Umbilical cord (tissue), 1 donor: ENCODE measurements at regions not wholly inside any gene's neighbourhood (a gene's known extent, or its start where the extent isn't known, plus 50 kb on each side); places are given as distances from the start of the nearest gene placed in this dataset.
"Not testable (repeated sequence)": the region's sequence is repeated elsewhere in the genome, so short reads cannot be mapped to it uniquely, and the experiment has no call there.

ENCODE experiments used
- DNase-seq: peaks from one replicate; pipeline ENCODE4 v3.0.0-alpha.2; 2015; ENCODE audit warnings: low spot score

DNA sequence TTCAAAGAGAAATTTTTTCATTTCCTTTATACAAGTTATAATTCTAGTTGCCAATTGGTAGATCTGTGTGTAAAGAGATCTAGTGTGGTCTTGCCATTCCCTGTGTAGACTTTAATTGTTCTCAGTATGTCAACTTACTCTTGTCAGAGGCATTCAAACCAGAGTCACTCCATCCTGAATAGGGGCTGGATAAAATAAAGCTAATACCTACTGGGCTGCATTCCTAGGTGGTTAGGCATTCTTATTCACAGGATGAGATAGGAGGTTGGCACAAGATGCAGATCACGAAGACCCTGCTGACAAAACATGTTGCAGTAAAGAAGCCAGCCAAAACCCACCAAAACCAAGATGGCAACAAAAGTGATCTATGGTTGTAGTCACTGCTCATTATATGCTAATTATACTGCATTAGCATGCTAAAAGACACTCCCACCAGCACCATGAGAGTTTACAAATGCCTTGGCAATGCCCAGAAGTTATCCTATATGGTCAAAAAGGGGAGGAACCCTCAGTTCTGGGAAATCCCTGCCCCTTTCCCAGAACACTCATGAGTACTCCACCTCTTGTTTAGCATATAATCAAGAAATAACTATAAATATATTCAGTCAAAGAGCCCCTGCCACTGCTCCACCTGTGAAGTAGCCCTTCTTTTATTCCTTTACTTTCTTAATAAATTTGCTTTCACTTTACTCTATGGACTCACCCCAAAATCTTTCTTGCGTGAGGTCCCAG lies 74.0 kb upstream of the ADAMTS5 start:
- no peak for DNase-seq

DNA sequence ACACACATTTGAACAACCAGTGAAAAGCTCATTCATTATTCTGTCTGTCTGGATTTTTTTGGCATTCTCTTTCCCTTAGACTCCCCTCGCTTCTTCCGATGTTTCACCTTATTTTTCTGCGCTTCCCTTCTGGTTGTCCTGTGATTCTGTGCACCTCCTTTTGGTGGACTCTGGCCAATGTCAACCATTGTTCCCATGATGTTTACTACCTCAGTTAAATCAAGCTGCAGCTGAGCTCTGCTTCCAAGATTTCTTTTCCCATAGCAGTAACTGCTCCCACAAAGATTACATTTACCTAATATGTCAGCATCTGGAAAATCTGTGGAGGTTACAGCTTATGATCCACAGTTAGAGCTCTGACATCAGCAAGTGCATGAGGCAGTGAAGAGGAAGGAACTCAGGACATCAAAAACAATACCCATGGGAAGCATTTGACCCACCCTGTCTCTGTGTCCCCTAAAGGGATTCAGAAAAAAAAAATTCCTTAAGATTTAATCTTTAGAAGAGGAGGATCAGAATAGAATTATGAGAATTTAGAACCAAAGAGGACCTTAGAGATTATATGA lies 69.9 kb upstream of the ADAMTS5 start:
- no peak for DNase-seq

- DNase-seq: no peak
These were observed 68.9 kb upstream of the ADAMTS5 start for GRCh38 chr21:27035791-27036190.

- no peak for DNase-seq
These were observed 67.9 kb upstream of the ADAMTS5 start for GRCh38 chr21:27034796-27035195.

DNA sequence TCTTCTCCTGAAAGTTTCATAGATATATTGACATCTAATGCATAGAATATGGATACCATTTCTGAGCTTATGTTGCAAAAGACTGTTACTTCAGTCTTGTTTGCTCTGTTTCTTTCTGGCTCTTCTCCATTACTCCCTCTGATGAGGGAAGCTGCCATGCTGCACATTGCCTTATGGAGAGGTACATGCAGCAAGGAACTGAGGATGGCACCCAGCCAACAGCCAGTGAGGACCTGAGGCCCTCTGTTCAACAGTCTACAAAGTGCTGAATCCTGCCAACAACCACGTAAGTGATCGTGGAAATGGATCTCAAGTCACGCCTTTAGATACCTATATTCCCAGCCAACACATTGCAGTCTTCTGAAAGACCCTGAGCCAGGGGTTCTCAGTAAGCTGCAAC lies 66.6 kb upstream of the ADAMTS5 start:
- no peak for DNase-seq

GRCh38 chr21:27026501-27026900 lies 59.6 kb upstream of the ADAMTS5 start:
- no peak for DNase-seq

GRCh38 chr21:27025708-27026107 lies 58.8 kb upstream of the ADAMTS5 start:
- DNase-seq: not testable (repeated sequence)

GRCh38 chr21:27024971-27025370 lies 58.1 kb upstream of the ADAMTS5 start:
- peak; percentile 21 for DNase-seq

DNA sequence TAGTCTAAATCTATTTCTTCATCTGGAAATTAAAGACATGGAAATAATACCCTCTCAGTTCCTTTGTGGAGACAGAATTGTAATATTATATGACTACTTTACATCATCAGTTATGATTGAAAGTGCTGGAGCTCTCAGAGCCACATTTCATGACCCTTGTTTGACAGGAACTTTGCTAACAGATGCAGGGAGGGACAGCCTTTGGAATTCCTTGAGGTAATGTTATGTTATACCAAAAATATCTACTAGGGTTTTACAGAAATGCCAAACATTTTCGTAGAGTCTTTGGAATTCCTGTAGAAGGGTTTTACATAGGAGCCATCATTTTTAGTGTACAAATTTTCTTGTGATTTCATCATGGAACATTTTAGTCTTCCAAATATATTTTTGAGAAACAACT lies 57.4 kb upstream of the ADAMTS5 start:
- DNase-seq: peak; percentile 63

DNA sequence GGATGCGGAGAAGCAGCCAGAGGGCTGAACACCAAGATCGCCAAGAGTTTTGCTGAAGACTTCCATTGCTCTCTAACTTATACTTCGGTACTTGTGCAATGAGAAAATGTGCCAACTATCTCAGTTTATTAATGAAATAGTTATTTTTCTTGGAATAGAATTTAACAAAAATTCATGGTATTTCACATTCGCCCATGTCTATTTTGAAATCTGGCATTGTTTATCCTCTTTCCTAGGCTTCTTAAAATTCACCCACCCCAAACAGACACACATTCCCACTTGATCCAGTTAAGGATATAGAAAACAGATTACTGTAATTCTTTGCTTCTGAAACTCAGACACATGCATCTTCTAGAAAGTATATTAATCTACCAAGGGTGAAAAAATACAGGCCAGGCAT lies 56.3 kb upstream of the ADAMTS5 start:
- peak; percentile 21 for DNase-seq

GRCh38 chr21:27021801-27022200 lies 54.9 kb upstream of the ADAMTS5 start:
- no peak for DNase-seq

DNA sequence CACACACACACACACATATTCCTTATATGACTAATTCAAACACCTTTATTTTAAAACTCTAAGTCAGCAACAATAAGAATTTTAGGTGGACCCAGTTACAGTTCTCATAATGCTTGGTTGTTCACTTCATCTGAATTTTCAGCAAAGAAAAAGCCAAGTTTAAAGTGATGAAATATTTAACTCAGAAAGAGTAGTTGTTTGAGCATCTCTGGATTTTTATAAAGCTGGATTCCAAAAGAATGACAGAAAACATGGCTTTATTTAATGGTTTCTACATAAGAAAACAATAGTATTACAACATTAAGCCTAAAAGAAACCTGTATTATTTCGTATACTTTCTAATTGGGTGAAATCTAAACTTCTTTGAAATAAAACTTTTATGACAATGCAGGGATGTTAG lies 54.2 kb upstream of the ADAMTS5 start:
- DNase-seq: no peak

- DNase-seq: no peak
These were observed 50.4 kb upstream of the ADAMTS5 start for GRCh38 chr21:27017246-27017645.
